ENCODE measurements at regions not wholly inside any gene's neighbourhood (a gene's known extent, or its start where the extent isn't known, plus 50 kb on each side); places are given as distances from the start of the nearest gene placed in this dataset.
"Not testable (repeated sequence)": the region's sequence is repeated elsewhere in the genome, so short reads cannot be mapped to it uniquely, and the experiment has no call there.

DNA sequence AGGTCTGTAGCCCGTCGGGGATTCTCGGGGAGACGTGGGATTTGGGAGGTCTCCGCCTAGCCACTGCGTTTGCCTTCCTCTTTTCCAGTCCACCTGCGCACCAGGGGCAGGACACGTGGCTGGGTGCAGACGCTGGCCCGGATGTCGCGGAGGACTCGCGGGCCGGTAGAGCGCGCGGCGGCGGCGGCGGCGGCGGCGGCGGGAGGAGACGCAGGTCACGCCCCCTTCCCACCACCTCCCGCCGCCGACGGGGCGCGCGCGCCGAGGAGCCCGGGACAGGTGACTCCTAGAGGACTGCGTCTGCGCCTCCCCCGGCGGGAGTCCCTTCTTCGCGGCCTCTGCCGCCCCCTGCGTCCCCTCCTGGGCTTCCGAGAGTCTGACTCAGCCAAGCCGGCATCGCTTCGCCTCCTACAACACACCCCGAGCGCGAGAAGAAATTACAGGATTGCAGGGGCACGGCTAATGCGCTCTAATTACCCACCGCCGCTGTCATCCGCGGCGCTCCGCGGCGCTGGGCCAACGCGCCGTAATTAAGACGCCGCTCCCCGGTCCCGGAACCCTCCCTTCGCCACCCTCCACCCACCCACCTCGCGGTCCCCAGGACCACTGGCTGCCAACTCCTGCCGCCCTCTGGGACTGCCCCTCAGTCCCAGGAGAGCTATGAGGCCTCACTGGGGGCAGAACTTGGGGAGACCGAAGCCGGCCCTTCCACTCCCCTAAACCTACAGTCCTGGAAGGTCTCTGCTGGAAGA is 124.5 kb downstream of the MRPL14 start:
- peaks cover 0 to 13% (median 0%) of the 10 kb centered on the region in 11 experiments; a peak in 4 of 22 replicates for H3K9me3 ChIP-seq (replicated peaks in 1 of 11)
- peak overlapping the region; percentile 2 to 69 (median 50); a peak in 18 of 22 replicates for H3K9ac ChIP-seq
- H4K20me1 ChIP-seq, result peaks cover 0 to 15% (median 0%) of the 10 kb centered on the region in 11 experiments; a peak in 1 of 22 replicates
- peak overlapping the region; percentile 51 to 67 (median 57) for H3K4me3 ChIP-seq
- H3K27ac ChIP-seq, result peak overlapping the region in 4 of 11 experiments; percentile 14 to 37 (median 25); a peak in 3 of 22 replicates
- no peak for TF ChIP-seq Cebpa-rat (IDR thresholded peaks at IDR 0.05)
- peaks cover 52 to 78% (median 64%) of the 10 kb centered on the region in 10 experiments for H3K4me1 ChIP-seq
- H3K4me2 ChIP-seq, result peak overlapping the region; percentile 85 to 98 (median 91)
- peaks cover 33 to 41% (median 35%) of the 10 kb centered on the region in 11 experiments for H3K27me3 ChIP-seq
- no peaks in the 10 kb centered on the region for H3K36me3 ChIP-seq

GRCh38 chr6:44002067-44002592 is 125.1 kb downstream of the MRPL14 start:
- peak overlapping the region in 6 of 11 experiments; percentile 45 to 58 (median 52); a peak in 7 of 22 replicates for H3K9ac ChIP-seq
- peaks cover 45 to 74% (median 58%) of the 10 kb centered on the region in 10 experiments for H3K4me1 ChIP-seq
- peaks cover 0 to 15% (median 0%) of the 10 kb centered on the region in 11 experiments; a peak in 1 of 22 replicates for H4K20me1 ChIP-seq
- peak overlapping the region; percentile 85 to 98 (median 91) for H3K4me2 ChIP-seq
- H3K27me3 ChIP-seq, result peaks cover 33 to 41% (median 35%) of the 10 kb centered on the region in 11 experiments
- H3K36me3 ChIP-seq, result no peaks in the 10 kb centered on the region
- TF ChIP-seq Cebpa-rat (IDR thresholded peaks at IDR 0.05), result no peak
- no peak overlapping the region; a peak in 1 of 22 replicates for H3K27ac ChIP-seq
- peak overlapping the region; percentile 51 to 67 (median 57) for H3K4me3 ChIP-seq
- peaks cover 0 to 13% (median 0%) of the 10 kb centered on the region in 11 experiments; a peak in 4 of 22 replicates for H3K9me3 ChIP-seq (replicated peaks in 1 of 11)

DNA sequence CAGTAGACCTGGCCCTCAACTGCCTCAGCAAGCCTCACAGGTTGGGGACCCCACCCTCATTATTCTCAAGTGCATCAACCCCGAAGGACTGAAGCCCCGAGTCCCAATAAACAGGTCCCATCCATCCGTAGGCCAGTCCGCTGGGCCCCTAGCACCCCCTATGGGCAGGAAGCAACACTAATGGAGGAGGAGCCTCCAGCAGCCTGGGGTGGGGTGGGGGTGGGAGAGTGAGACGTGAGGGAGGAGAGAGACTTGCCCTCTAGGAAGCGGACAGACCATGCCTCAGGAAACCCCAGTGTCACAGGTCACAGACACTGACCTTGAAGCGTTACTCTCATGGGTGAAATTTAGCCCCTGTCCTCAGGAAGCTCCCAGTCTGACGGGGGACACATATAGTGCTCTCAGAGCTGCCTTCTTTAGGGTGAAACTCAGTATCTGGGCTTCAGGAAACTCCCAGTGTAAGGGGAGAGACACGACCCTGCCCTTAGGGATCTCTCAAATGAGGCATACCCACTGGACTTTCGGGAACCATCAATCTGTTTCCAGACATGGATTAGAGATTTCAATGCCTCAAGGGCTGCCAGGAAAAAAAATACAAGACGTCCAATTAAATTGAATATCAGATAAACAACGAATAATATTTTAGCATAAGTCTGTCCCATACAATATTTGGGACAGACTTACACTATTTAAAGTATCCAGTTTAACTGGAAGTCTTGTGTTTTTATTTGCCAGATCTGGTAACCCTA is 125.8 kb downstream of the MRPL14 start:
- H4K20me1 ChIP-seq, result peaks cover 0 to 15% (median 0%) of the 10 kb centered on the region in 11 experiments; a peak in 1 of 22 replicates
- peak overlapping the region; percentile 54 to 95 (median 90) for H3K4me2 ChIP-seq
- H3K27ac ChIP-seq, result no peak overlapping the region; a peak in 1 of 22 replicates
- no peak overlapping the region; a peak in 1 of 20 replicates for H3K4me3 ChIP-seq
- no peak overlapping the region for H3K9ac ChIP-seq
- peaks cover 0 to 13% (median 0%) of the 10 kb centered on the region in 11 experiments; a peak in 4 of 22 replicates for H3K9me3 ChIP-seq (replicated peaks in 1 of 11)
- H3K4me1 ChIP-seq, result peaks cover 39 to 74% (median 55%) of the 10 kb centered on the region in 10 experiments
- peaks cover 33 to 41% (median 35%) of the 10 kb centered on the region in 11 experiments for H3K27me3 ChIP-seq
- no peak for TF ChIP-seq Cebpa-rat (IDR thresholded peaks at IDR 0.05)
- H3K36me3 ChIP-seq, result no peaks in the 10 kb centered on the region

GRCh38 chr6:44000164-44000842 is 126.9 kb downstream of the MRPL14 start:
- H3K4me2 ChIP-seq, result peak overlapping the region; percentile 53 to 92 (median 59)
- TF ChIP-seq Cebpa-rat (IDR thresholded peaks at IDR 0.05), result no peak
- peaks cover 32 to 67% (median 49%) of the 10 kb centered on the region in 10 experiments for H3K4me1 ChIP-seq
- H3K4me3 ChIP-seq, result peak overlapping the region in 1 of 10 experiments; percentile 28; a peak in 2 of 20 replicates
- peak overlapping the region in 2 of 11 experiments; percentile 15 to 40; a peak in 2 of 22 replicates for H3K9ac ChIP-seq
- H3K27me3 ChIP-seq, result peaks cover 33 to 39% (median 35%) of the 10 kb centered on the region in 11 experiments
- peaks cover 0 to 15% (median 0%) of the 10 kb centered on the region in 11 experiments; a peak in 1 of 22 replicates for H4K20me1 ChIP-seq
- H3K27ac ChIP-seq, result peak overlapping the region in 5 of 11 experiments; percentile 9 to 59 (median 27); a peak in 9 of 22 replicates
- H3K36me3 ChIP-seq, result no peaks in the 10 kb centered on the region
- H3K9me3 ChIP-seq (replicated peaks in 1 of 11), result peaks cover 0 to 13% (median 0%) of the 10 kb centered on the region in 11 experiments; a peak in 4 of 22 replicates

GRCh38 chr6:43999628-44000027 is 127.6 kb downstream of the MRPL14 start:
- peaks cover 26 to 62% (median 44%) of the 10 kb centered on the region in 10 experiments for H3K4me1 ChIP-seq

DNA sequence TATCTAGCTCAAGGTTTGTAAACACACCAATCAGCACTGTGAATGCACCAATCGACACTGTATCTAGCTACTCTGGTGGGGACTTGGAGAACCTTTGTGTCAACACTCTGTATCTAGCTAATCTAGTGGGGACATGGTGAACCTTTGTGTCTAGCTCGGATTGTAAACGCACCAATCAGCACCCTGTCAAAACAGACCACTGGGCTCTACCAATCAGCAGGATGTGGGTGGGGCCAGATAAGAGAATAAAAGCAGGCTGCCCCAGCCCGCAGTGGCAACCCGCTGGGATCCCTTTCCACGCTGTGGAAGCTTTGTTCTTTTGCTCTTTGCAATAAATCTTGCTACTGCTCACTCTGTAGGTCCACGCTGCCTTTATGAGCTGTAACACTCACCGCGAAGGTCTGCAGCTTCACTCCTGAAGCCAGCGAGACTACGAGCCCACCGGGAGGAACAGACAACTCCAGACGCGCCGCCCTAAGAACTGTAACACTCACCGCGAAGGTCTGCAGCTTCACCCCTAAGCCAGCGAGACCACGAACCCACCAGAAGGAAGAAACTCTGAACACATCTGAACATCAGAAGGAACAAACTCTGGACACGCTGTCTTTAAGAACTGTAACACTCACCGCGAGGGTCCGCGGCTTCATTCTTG is 128.5 kb downstream of the MRPL14 start:
- Histone ChIP-seq H3K27me3 (peaks cover 22 to 24% (median 23%) of the 10 kb centered on the region in 11 experiments), H3K9me3 (replicated peaks in 1 of 11) (peaks cover 0 to 13% (median 0%) of the 10 kb centered on the region in 11 experiments; a peak in 4 of 22 replicates), H3K4me1 (peaks cover 31 to 62% (median 47%) of the 10 kb centered on the region in 10 experiments)
- not testable (repeated sequence) for H3K4me2 ChIP-seq, H3K4me3 ChIP-seq, H3K27ac ChIP-seq, H3K9ac ChIP-seq, H3K36me3 ChIP-seq, H4K20me1 ChIP-seq

More at GRCh38 chr6:43999628-44000027, 127.6 kb downstream of the MRPL14 start:
- TF ChIP-seq Cebpa-rat (IDR thresholded peaks at IDR 0.05), result no peak
- Histone ChIP-seq H3K36me3 (no peaks in the 10 kb centered on the region), H3K9me3 (replicated peaks in 1 of 11) (peaks cover 0 to 13% (median 0%) of the 10 kb centered on the region in 11 experiments; a peak in 4 of 22 replicates), H3K27me3 (peaks cover 31 to 33% (median 32%) of the 10 kb centered on the region in 11 experiments), H4K20me1 (peaks cover 0 to 15% (median 0%) of the 10 kb centered on the region in 11 experiments; a peak in 1 of 22 replicates), H3K4me3 (no peak overlapping the region), H3K27ac (no peak overlapping the region), H3K9ac (no peak overlapping the region), H3K4me2 (peak overlapping the region in 5 of 11 experiments; percentile 53 to 92 (median 76); a peak in 7 of 22 replicates)

- H3K9ac ChIP-seq, H4K20me1 ChIP-seq, H3K36me3 ChIP-seq, H3K4me2 ChIP-seq, H3K27ac ChIP-seq, H3K4me3 ChIP-seq: not testable (repeated sequence)
- Histone ChIP-seq H3K27me3 (peaks cover 15 to 18% (median 17%) of the 10 kb centered on the region in 11 experiments), H3K9me3 (replicated peaks in 1 of 11) (peaks cover 0 to 13% (median 0%) of the 10 kb centered on the region in 11 experiments; a peak in 4 of 22 replicates), H3K4me1 (peaks cover 30 to 62% (median 45%) of the 10 kb centered on the region in 10 experiments)
These were observed 129.2 kb downstream of the MRPL14 start for GRCh38 chr6:43997990-43998585.

All from BLaER1 treated with 17β-estradiol and CSF1 and Interleukin-3, amounts not matched to agents 10 nM and 100 nM (cell line).